ENCODE measurements at regions not wholly inside any gene's neighbourhood (a gene's known extent, or its start where the extent isn't known, plus 50 kb on each side); places are given as distances from the start of the nearest gene placed in this dataset.
A peak's percentile ranks its signal among the peaks of the same experiment; 100 is the strongest.
"Not testable (repeated sequence)": the region's sequence is repeated elsewhere in the genome, so short reads cannot be mapped to it uniquely, and the experiment has no call there.

DNA sequence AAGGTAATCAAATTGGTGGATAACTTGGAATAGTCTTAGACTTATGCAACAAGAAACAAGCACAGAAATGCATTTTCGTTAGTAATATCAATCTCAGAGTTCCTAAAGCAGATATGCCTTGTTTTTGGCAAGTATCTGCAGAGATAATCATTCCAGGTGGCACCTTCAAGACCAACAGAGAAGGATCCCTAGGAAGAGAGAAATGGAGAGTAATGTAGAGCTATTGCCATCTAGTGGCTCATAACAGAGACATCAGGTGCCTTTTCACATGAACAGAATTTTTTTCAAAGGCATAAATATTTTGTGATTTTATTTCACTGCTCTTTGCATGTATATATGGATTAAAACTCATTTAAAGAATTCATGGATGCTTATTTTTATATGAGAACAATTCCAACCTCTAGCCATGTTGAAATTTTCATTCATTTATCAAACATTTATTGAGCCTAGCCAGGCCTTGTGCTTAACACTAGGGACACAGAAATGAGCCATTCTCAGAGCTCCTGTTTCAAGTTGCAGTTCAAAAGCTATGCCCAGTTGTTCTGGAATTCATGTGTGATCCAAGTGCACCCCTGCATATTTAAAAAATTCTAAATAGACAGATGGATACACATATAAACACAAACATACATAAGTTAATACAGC, 117.5 kb upstream of the OR13F1 start:
- TF ChIP-seq POLR2A (IDR thresholded peaks at IDR 0.05), result no peak
- TF ChIP-seq, protein P1, sequence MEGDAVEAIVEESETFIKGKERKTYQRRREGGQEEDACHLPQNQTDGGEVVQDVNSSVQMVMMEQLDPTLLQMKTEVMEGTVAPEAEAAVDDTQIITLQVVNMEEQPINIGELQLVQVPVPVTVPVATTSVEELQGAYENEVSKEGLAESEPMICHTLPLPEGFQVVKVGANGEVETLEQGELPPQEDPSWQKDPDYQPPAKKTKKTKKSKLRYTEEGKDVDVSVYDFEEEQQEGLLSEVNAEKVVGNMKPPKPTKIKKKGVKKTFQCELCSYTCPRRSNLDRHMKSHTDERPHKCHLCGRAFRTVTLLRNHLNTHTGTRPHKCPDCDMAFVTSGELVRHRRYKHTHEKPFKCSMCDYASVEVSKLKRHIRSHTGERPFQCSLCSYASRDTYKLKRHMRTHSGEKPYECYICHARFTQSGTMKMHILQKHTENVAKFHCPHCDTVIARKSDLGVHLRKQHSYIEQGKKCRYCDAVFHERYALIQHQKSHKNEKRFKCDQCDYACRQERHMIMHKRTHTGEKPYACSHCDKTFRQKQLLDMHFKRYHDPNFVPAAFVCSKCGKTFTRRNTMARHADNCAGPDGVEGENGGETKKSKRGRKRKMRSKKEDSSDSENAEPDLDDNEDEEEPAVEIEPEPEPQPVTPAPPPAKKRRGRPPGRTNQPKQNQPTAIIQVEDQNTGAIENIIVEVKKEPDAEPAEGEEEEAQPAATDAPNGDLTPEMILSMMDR (IDR thresholded peaks at IDR 0.05 in 4 of 5, conservative IDR thresholded peaks at IDR 0.05 in 1 of 5), result peak in 2 of 5 experiments; percentile 29 to 41
- Histone ChIP-seq H3K9me3 (no peaks in the 10 kb centered on the region), H3K36me3 (no peaks in the 10 kb centered on the region), H3K4me3 (no peak overlapping the region), H3K27me3 (no peaks in the 10 kb centered on the region), H3K4me1 (no peaks in the 10 kb centered on the region), H3K27ac (no peak overlapping the region)
- ATAC-seq (no peak), DNase-seq (no peak)
- intact Hi-C loops (cut with DNase I; ENCODE audit: low total_unique reads), result no loop called here
- in situ Hi-C loops (cut with MboI; ENCODE audit: low sequenced_read_pairs in 4 of 4), result no loop called here

DNA sequence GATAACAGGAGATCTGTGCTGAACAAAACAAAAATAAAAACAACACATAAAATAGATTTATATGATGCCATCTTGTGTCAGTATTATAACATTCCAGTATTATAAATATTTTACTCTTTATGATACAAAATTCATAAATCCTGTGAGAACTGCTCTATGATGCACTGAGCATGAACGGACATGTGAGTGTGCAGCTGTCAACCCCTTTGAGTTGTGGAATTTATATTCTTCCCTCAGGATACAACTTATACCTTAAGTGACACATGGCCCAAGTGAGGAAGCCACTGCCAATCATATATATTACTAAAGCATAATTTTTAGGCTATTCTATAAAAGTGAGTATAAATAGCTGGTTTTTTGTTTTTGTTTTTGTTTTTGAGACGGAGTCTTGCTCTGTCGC, 116.0 kb upstream of the OR13F1 start:
- no peaks in the 10 kb centered on the region for H3K4me1 ChIP-seq
- intact Hi-C loops (cut with DNase I; ENCODE audit: low total_unique reads) (no loop called here), in situ Hi-C loops (cut with MboI; ENCODE audit: low sequenced_read_pairs in 4 of 4) (no loop called here)
- H3K27ac ChIP-seq, result no peak overlapping the region
- no peaks in the 10 kb centered on the region for H3K9me3 ChIP-seq
- ATAC-seq, result no peak
- no peaks in the 10 kb centered on the region for H3K36me3 ChIP-seq
- no peaks in the 10 kb centered on the region for H3K27me3 ChIP-seq
- TF ChIP-seq POLR2A (IDR thresholded peaks at IDR 0.05), result no peak
- TF ChIP-seq, protein P1 (IDR thresholded peaks at IDR 0.05 in 4 of 5, conservative IDR thresholded peaks at IDR 0.05 in 1 of 5), result no peak
- DNase-seq, result no peak
- no peak overlapping the region for H3K4me3 ChIP-seq

DNA sequence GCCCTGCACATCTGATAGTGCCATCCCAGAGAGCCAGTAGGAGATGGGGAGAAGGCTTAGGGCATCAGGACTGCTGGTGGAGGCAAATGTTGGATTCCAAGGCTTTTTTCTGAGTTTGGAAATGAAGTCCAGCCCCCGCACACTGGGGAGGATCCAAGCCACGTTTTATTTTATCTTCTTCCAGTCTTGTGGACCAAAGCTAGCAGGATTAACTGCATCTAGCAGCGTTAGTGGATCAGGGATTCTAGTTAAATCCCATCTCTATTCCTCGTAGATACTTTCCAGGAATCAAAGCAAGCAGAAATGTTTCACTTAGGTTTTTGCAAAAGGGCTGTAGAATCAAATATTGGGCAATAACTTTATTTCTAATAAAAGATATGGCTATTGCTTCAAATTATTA, 114.7 kb upstream of the OR13F1 start:
- ATAC-seq, result no peak
- Histone ChIP-seq H3K27ac (no peak overlapping the region), H3K9me3 (no peaks in the 10 kb centered on the region), H3K27me3 (no peaks in the 10 kb centered on the region), H3K36me3 (no peaks in the 10 kb centered on the region), H3K4me1 (no peaks in the 10 kb centered on the region), H3K4me3 (no peak overlapping the region)
- in situ Hi-C loops (cut with MboI; ENCODE audit: low sequenced_read_pairs in 4 of 4) (no loop called here), intact Hi-C loops (cut with DNase I; ENCODE audit: low total_unique reads) (no loop called here)
- no peak for DNase-seq
- no peak for TF ChIP-seq POLR2A (IDR thresholded peaks at IDR 0.05)
- TF ChIP-seq, protein P1 (IDR thresholded peaks at IDR 0.05 in 4 of 5, conservative IDR thresholded peaks at IDR 0.05 in 1 of 5), result no peak

DNA sequence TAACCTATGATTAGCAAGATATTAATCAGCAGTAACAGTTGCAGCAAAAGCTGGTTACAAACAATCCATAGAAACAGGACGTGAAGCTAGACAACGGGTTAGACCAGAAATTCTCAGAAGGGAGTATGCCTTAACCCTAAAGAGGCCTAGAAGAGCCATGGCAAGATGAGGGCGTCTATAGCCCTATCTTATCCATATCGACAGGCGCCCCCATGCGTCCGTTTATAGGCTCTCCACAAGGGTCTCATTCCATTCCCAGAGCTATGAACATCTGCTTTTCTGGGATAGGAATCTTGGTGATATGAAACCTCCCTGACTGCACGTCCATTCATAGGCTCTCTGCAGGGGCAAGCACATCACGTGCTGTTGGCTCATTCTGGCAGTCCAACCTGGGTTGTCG, 109.2 kb upstream of the OR13F1 start:
- H3K27ac ChIP-seq; H3K4me1 ChIP-seq; DNase-seq; H3K27me3 ChIP-seq; H3K4me3 ChIP-seq; intact Hi-C loops (cut with DNase I; ENCODE audit: low total_unique reads); in situ Hi-C loops (cut with MboI; ENCODE audit: low sequenced_read_pairs in 4 of 4); ATAC-seq; H3K9me3 ChIP-seq; H3K36me3 ChIP-seq: not testable (repeated sequence)

DNA sequence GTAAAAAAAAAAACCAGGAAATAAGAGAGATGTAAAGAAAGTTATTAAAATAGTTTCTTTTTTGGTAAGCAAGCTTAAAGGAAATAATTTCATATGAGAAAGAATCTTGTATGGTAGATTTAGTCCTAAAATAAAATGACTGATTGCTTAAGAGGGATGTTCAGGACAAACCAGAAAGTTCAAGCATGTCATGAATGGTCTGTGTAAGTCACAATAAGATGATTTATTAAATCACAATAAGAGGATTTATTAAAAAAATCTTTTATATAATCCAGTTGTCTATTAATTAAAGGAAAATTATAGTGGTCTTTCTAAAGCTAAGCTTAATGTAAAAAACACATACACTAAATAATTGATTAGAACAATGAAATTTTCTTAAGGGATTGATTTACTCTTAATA, 91.8 kb upstream of the OR13F1 start:
- Histone ChIP-seq H3K4me1 (no peaks in the 10 kb centered on the region), H3K27ac (no peak overlapping the region), H3K27me3 (no peaks in the 10 kb centered on the region), H3K36me3 (no peaks in the 10 kb centered on the region), H3K9me3 (no peaks in the 10 kb centered on the region), H3K4me3 (no peak overlapping the region)
- intact Hi-C loops (cut with DNase I; ENCODE audit: low total_unique reads) (no loop called here), in situ Hi-C loops (cut with MboI; ENCODE audit: low sequenced_read_pairs in 4 of 4) (no loop called here)
- no peak for TF ChIP-seq POLR2A (IDR thresholded peaks at IDR 0.05)
- TF ChIP-seq, protein P1 (IDR thresholded peaks at IDR 0.05 in 4 of 5, conservative IDR thresholded peaks at IDR 0.05 in 1 of 5), result no peak
- ATAC-seq, result no peak
- DNase-seq, result no peak
